GM21515 (cell line): ENCODE measurements at regions not wholly inside any gene's neighbourhood (a gene's known extent, or its start where the extent isn't known, plus 50 kb on each side); places are given as distances from the start of the nearest gene placed in this dataset.

Source experiments
- ATAC-seq: cut with Tn5 transposase; IDR thresholded peaks from one replicate; pipeline ENCODE4 v1.9.1; 2021; ENCODE audit not compliant: unreplicated experiment

GRCh38 chr18:27899893-27900292 is 277.0 kb downstream of the CDH2 start:
- ATAC-seq, result no peak

- ATAC-seq, result no peak
Observed at GRCh38 chr18:27894746-27895145, 282.2 kb downstream of the CDH2 start.

- ATAC-seq, result no peak
Observed at GRCh38 chr18:27887711-27888495, 289.0 kb downstream of the CDH2 start.

- ATAC-seq, result no peak
Observed at GRCh38 chr18:27887287-27887686, 289.6 kb downstream of the CDH2 start.

GRCh38 chr18:27879540-27879939 is 297.4 kb downstream of the CDH2 start:
- no peak for ATAC-seq

GRCh38 chr18:27871726-27872125 is 305.2 kb downstream of the CDH2 start:
- ATAC-seq, result no peak

- no peak for ATAC-seq
Observed at GRCh38 chr18:27869735-27870134, 307.2 kb downstream of the CDH2 start.

- no peak for ATAC-seq
Observed at GRCh38 chr18:27865431-27865830, 311.5 kb downstream of the CDH2 start.

- no peak for ATAC-seq
Observed at GRCh38 chr18:27863780-27864430, 313.0 kb downstream of the CDH2 start.

- no peak for ATAC-seq
Observed at GRCh38 chr18:27862041-27862682, 314.8 kb downstream of the CDH2 start.

GRCh38 chr18:27861539-27861938 is 315.4 kb downstream of the CDH2 start:
- ATAC-seq, result no peak

GRCh38 chr18:27860701-27861107 is 316.2 kb downstream of the CDH2 start:
- ATAC-seq, result no peak

GRCh38 chr18:27860011-27860410 is 316.9 kb downstream of the CDH2 start:
- ATAC-seq, result no peak

- ATAC-seq, result no peak
Observed at GRCh38 chr18:27856820-27857219, 320.1 kb downstream of the CDH2 start.

GRCh38 chr18:27855486-27855885 is 321.4 kb downstream of the CDH2 start:
- ATAC-seq, result no peak

GRCh38 chr18:27854631-27855030 is 322.3 kb downstream of the CDH2 start:
- ATAC-seq, result no peak

GRCh38 chr18:27848336-27848735 is 328.6 kb downstream of the CDH2 start:
- no peak for ATAC-seq

- ATAC-seq, result no peak
Observed at GRCh38 chr18:27847412-27847811, 329.5 kb downstream of the CDH2 start.

- no peak for ATAC-seq
Observed at GRCh38 chr18:27845897-27846296, 331.0 kb downstream of the CDH2 start.

GRCh38 chr18:27843783-27844777 is 332.9 kb downstream of the CDH2 start:
- ATAC-seq, result no peak

- ATAC-seq, result no peak
Observed at GRCh38 chr18:27839141-27839540, 337.8 kb downstream of the CDH2 start.
